GM23338 (cell line): ENCODE measurements at regions not wholly inside any gene's neighbourhood (a gene's known extent, or its start where the extent isn't known, plus 50 kb on each side); places are given as distances from the start of the nearest gene placed in this dataset.

Source experiments
- ATAC-seq: fragments of 200-7000 bp; cut with Tn5 transposase; 3 replicates; pipeline ENCODE4 v1.9.1; 2020
- DNase-seq: peaks from one replicate; pipeline ENCODE4 v3.0.0-alpha.2; 2015; ENCODE audit warnings: low spot score
- H2AFZ ChIP-seq: fragments of 200-600 bp; sonication (generic); 2 replicates; pipeline ENCODE4 v1.8.0; 2016; ENCODE audit warnings: antibody characterized with exemption, mild to moderate bottlenecking, moderate library complexity
- H3F3A ChIP-seq: fragments of 200-600 bp; sonication (generic); replicated peaks from 2 replicates; pipeline ENCODE4 v1.8.0; 2017; ENCODE audit warnings: antibody characterized with exemption, mixed run types, low read depth
- H3K27ac ChIP-seq: fragments of 200-600 bp; sonication (generic); 2 replicates; pipeline ENCODE4 v1.6.1; 2016; ENCODE audit warnings: low read depth
- H3K27me3 ChIP-seq: fragments of 200-600 bp; sonication (generic); 2 replicates; pipeline ENCODE4 v1.8.0; 2016; ENCODE audit warnings: mild to moderate bottlenecking, mixed run types, moderate library complexity; ENCODE audit not compliant: insufficient read depth
- H3K36me3 ChIP-seq: fragments of 200-600 bp; sonication (generic); 2 replicates; pipeline ENCODE4 v1.8.0; 2016; ENCODE audit warnings: mild to moderate bottlenecking; ENCODE audit not compliant: insufficient read depth
- H3K4me1 ChIP-seq: fragments of 200-600 bp; sonication (generic); 2 replicates; pipeline ENCODE4 v1.8.0; 2016; ENCODE audit warnings: mild to moderate bottlenecking, moderate library complexity; ENCODE audit not compliant: insufficient read depth
- H3K4me2 ChIP-seq: fragments of 200-600 bp; sonication (generic); 2 replicates; pipeline ENCODE4 v1.7.1; 2017; ENCODE audit warnings: mixed run types
- H3K4me3 ChIP-seq: fragments of 200-600 bp; sonication (generic); 2 replicates; pipeline ENCODE4 v1.6.1; 2016; ENCODE audit warnings: mixed run types
- H3K79me2 ChIP-seq: fragments of 200-600 bp; sonication (generic); replicated peaks from 2 replicates; pipeline ENCODE4 v1.8.0; 2017; ENCODE audit warnings: mild to moderate bottlenecking; ENCODE audit not compliant: insufficient read depth
- H3K9me2 ChIP-seq: fragments of 200-600 bp; sonication (generic); 2 replicates; pipeline ENCODE4 v1.8.0; 2017; ENCODE audit not compliant: insufficient read depth
- H4K20me1 ChIP-seq: fragments of 200-600 bp; sonication (generic); replicated peaks from 2 replicates; pipeline ENCODE4 v1.8.0; 2017; ENCODE audit warnings: mild to moderate bottlenecking; ENCODE audit not compliant: insufficient read depth
- H3K27ac Mint-ChIP-seq: 2 replicates; pipeline ENCODE4 v1.8.0; 2020; ENCODE audit warnings: inconsistent platforms, mild to moderate bottlenecking, moderate library complexity, mixed read lengths
- H3K27me3 Mint-ChIP-seq: 3 replicates; pipeline ENCODE4 v1.8.0; 2022; ENCODE audit warnings: low read depth, mild to moderate bottlenecking, moderate library complexity, mixed read lengths, inconsistent platforms; ENCODE audit not compliant: insufficient read depth, poor library complexity
- H3K36me3 Mint-ChIP-seq: 3 replicates; pipeline ENCODE4 v1.8.0; 2021; ENCODE audit warnings: low read depth, mild to moderate bottlenecking, inconsistent platforms, moderate library complexity, mixed read lengths
- H3K4me1 Mint-ChIP-seq: 3 replicates; pipeline ENCODE4 v1.8.0; 2020; ENCODE audit warnings: mild to moderate bottlenecking, inconsistent platforms, mixed read lengths
- H3K4me3 Mint-ChIP-seq: 3 replicates; pipeline ENCODE4 v1.8.0; 2021; ENCODE audit warnings: moderate library complexity, mild to moderate bottlenecking, inconsistent platforms, mixed read lengths
- H3K9me3 Mint-ChIP-seq: 3 replicates; pipeline ENCODE4 v1.8.0; 2020; ENCODE audit warnings: moderate library complexity, mild to moderate bottlenecking, inconsistent platforms, mixed read lengths
- CREB1 ChIP-seq: fragments of 250-450 bp; sonication (Bioruptor Pico); IDR thresholded peaks from 2 replicates; pipeline ENCODE4 v1.5.0; 2020; ENCODE audit warnings: low read depth, mild to moderate bottlenecking, moderate library complexity
- CTCF ChIP-seq, 2 experiments: fragments of 200-600 bp in 1 of 2; sonication (generic) in 1 of 2; conservative IDR thresholded peaks; 2 replicates each; pipeline versions ENCODE4 v1.5.1 to v1.6.1; 2016 to 2017; ENCODE audit warnings: antibody characterized with exemption in 2 of 2, low read depth in 2 of 2, mild to moderate bottlenecking in 2 of 2, moderate library complexity in 1 of 2
- ETS1 ChIP-seq: IDR thresholded peaks from 2 replicates; pipeline ENCODE4 v1.6.1; 2016; ENCODE audit warnings: antibody characterized with exemption
- EZH2 ChIP-seq: fragments of 200-600 bp; sonication (generic); IDR thresholded peaks from one replicate; pipeline ENCODE4 v1.8.0; 2017; ENCODE audit warnings: antibody characterized with exemption, mild to moderate bottlenecking, low read depth; ENCODE audit not compliant: unreplicated experiment
- EZH2phosphoT487 ChIP-seq: fragments of 200-600 bp; sonication (generic); IDR thresholded peaks from one replicate; pipeline ENCODE4 v1.8.1; 2018; ENCODE audit warnings: antibody characterized with exemption; ENCODE audit not compliant: unreplicated experiment
- JUNB ChIP-seq: IDR thresholded peaks from one replicate; pipeline ENCODE4 v1.6.1; 2016; ENCODE audit warnings: antibody characterized with exemption; ENCODE audit not compliant: unreplicated experiment
- NANOG ChIP-seq: IDR thresholded peaks from 2 replicates; pipeline ENCODE4 v1.6.1; 2016; ENCODE audit warnings: antibody characterized with exemption, borderline replicate concordance
- POLR2AphosphoS5 ChIP-seq: IDR thresholded peaks from 2 replicates; pipeline ENCODE4 v1.6.1; 2016; ENCODE audit warnings: antibody characterized with exemption, low read depth
- STAT1 ChIP-seq: IDR thresholded peaks from one replicate; pipeline ENCODE4 v1.6.1; 2016; ENCODE audit warnings: antibody characterized with exemption; ENCODE audit not compliant: unreplicated experiment
- ZNF114 ChIP-seq: fragments of 250-450 bp; sonication (Bioruptor Pico); IDR thresholded peaks from 2 replicates; pipeline ENCODE4 v1.5.0; 2020; ENCODE audit warnings: mild to moderate bottlenecking, moderate library complexity
- ZNF331 ChIP-seq: fragments of 250-450 bp; sonication (Bioruptor Pico); IDR thresholded peaks from 2 replicates; pipeline ENCODE4 v1.5.0; 2020; ENCODE audit warnings: low read depth, mild to moderate bottlenecking, moderate library complexity
- TF ChIP-seq, protein P1 (sequence below): IDR thresholded peaks from one replicate; pipeline ENCODE4 v1.6.1; 2018; ENCODE audit warnings: antibody characterized with exemption; ENCODE audit not compliant: unreplicated experiment
- TF ChIP-seq, protein P2 (sequence below): fragments of 250-450 bp; sonication (Bioruptor Pico); IDR thresholded peaks from 2 replicates; pipeline ENCODE4 v1.5.0; 2020; ENCODE audit warnings: mild to moderate bottlenecking, moderate library complexity

GRCh38 chr10:131703941-131704340 is 196.9 kb upstream of the PPP2R2D start (continued):
- no peak for TF ChIP-seq STAT1
- TF ChIP-seq ZNF114 (CRISPR knock-in tag) = no peak
- TF ChIP-seq EZH2phosphoT487 = no peak
- no peak for TF ChIP-seq JUNB

GRCh38 chr10:131706476-131706875 is 194.3 kb upstream of the PPP2R2D start:
- Histone ChIP-seq H3F3A (no peaks in the 10 kb centered on the region), H3K9me2 (no peaks in the 10 kb centered on the region), H3K36me3 (no peaks in the 10 kb centered on the region), H4K20me1 (no peaks in the 10 kb centered on the region), H3K27me3 (no peaks in the 10 kb centered on the region), H3K27ac (no peak overlapping the region), H3K4me3 (no peak overlapping the region), H3K4me1 (no peaks in the 10 kb centered on the region), H3K4me2 (no peak overlapping the region), H3K79me2 (no peaks in the 10 kb centered on the region), H2AFZ (no peak overlapping the region)
- H3K9me3 Mint-ChIP-seq = peaks cover 14% of the 10 kb centered on the region
- peaks cover 10% of the 10 kb centered on the region; the same call in 2 of the 3 replicates for H3K36me3 Mint-ChIP-seq
- peaks cover 3% of the 10 kb centered on the region for H3K27me3 Mint-ChIP-seq
- DNase-seq = no peak
- no peak for ATAC-seq
- H3K4me3 Mint-ChIP-seq = no peak overlapping the region
- peaks cover 5% of the 10 kb centered on the region for H3K4me1 Mint-ChIP-seq
- TF ChIP-seq STAT1 = no peak
- no peak for TF ChIP-seq EZH2
- TF ChIP-seq POLR2AphosphoS5 = no peak
- TF ChIP-seq ZNF331 (CRISPR knock-in tag) = no peak
- no peak for TF ChIP-seq ETS1
- TF ChIP-seq CREB1 (CRISPR knock-in tag) = no peak
- no peak for TF ChIP-seq NANOG
- TF ChIP-seq, protein P1, sequence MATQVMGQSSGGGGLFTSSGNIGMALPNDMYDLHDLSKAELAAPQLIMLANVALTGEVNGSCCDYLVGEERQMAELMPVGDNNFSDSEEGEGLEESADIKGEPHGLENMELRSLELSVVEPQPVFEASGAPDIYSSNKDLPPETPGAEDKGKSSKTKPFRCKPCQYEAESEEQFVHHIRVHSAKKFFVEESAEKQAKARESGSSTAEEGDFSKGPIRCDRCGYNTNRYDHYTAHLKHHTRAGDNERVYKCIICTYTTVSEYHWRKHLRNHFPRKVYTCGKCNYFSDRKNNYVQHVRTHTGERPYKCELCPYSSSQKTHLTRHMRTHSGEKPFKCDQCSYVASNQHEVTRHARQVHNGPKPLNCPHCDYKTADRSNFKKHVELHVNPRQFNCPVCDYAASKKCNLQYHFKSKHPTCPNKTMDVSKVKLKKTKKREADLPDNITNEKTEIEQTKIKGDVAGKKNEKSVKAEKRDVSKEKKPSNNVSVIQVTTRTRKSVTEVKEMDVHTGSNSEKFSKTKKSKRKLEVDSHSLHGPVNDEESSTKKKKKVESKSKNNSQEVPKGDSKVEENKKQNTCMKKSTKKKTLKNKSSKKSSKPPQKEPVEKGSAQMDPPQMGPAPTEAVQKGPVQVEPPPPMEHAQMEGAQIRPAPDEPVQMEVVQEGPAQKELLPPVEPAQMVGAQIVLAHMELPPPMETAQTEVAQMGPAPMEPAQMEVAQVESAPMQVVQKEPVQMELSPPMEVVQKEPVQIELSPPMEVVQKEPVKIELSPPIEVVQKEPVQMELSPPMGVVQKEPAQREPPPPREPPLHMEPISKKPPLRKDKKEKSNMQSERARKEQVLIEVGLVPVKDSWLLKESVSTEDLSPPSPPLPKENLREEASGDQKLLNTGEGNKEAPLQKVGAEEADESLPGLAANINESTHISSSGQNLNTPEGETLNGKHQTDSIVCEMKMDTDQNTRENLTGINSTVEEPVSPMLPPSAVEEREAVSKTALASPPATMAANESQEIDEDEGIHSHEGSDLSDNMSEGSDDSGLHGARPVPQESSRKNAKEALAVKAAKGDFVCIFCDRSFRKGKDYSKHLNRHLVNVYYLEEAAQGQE = no peak
- no peak for TF ChIP-seq ZNF114 (CRISPR knock-in tag)
- TF ChIP-seq, protein P2, sequence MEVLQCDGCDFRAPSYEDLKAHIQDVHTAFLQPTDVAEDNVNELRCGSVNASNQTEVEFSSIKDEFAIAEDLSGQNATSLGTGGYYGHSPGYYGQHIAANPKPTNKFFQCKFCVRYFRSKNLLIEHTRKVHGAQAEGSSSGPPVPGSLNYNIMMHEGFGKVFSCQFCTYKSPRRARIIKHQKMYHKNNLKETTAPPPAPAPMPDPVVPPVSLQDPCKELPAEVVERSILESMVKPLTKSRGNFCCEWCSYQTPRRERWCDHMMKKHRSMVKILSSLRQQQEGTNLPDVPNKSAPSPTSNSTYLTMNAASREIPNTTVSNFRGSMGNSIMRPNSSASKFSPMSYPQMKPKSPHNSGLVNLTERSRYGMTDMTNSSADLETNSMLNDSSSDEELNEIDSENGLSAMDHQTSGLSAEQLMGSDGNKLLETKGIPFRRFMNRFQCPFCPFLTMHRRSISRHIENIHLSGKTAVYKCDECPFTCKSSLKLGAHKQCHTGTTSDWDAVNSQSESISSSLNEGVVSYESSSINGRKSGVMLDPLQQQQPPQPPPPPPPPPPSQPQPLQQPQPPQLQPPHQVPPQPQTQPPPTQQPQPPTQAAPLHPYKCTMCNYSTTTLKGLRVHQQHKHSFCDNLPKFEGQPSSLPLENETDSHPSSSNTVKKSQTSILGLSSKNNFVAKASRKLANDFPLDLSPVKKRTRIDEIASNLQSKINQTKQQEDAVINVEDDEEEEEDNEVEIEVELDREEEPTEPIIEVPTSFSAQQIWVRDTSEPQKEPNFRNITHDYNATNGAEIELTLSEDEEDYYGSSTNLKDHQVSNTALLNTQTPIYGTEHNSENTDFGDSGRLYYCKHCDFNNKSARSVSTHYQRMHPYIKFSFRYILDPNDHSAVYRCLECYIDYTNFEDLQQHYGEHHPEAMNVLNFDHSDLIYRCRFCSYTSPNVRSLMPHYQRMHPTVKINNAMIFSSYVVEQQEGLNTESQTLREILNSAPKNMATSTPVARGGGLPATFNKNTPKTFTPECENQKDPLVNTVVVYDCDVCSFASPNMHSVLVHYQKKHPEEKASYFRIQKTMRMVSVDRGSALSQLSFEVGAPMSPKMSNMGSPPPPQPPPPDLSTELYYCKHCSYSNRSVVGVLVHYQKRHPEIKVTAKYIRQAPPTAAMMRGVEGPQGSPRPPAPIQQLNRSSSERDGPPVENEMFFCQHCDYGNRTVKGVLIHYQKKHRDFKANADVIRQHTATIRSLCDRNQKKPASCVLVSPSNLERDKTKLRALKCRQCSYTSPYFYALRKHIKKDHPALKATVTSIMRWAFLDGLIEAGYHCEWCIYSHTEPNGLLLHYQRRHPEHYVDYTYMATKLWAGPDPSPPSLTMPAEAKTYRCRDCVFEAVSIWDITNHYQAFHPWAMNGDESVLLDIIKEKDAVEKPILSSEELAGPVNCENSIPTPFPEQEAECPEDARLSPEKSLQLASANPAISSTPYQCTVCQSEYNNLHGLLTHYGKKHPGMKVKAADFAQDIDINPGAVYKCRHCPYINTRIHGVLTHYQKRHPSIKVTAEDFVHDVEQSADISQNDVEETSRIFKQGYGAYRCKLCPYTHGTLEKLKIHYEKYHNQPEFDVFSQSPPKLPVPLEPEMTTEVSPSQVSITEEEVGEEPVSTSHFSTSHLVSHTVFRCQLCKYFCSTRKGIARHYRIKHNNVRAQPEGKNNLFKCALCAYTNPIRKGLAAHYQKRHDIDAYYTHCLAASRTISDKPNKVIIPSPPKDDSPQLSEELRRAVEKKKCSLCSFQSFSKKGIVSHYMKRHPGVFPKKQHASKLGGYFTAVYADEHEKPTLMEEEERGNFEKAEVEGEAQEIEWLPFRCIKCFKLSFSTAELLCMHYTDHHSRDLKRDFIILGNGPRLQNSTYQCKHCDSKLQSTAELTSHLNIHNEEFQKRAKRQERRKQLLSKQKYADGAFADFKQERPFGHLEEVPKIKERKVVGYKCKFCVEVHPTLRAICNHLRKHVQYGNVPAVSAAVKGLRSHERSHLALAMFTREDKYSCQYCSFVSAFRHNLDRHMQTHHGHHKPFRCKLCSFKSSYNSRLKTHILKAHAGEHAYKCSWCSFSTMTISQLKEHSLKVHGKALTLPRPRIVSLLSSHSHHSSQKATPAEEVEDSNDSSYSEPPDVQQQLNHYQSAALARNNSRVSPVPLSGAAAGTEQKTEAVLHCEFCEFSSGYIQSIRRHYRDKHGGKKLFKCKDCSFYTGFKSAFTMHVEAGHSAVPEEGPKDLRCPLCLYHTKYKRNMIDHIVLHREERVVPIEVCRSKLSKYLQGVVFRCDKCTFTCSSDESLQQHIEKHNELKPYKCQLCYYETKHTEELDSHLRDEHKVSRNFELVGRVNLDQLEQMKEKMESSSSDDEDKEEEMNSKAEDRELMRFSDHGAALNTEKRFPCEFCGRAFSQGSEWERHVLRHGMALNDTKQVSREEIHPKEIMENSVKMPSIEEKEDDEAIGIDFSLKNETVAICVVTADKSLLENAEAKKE (CRISPR knock-in tag) = no peak
- no peak for TF ChIP-seq EZH2phosphoT487
- no peak for TF ChIP-seq CTCF (conservative IDR thresholded peaks at IDR 0.05; ENCODE audit: low read depth in 2 of 2)
- no peak for TF ChIP-seq JUNB
- H3K27ac Mint-ChIP-seq = no peak overlapping the region
